GM23338 (cell line): ENCODE measurements at regions not wholly inside any gene's neighbourhood (a gene's known extent, or its start where the extent isn't known, plus 50 kb on each side); places are given as distances from the start of the nearest gene placed in this dataset.

ENCODE experiments used
- EZH2 ChIP-seq: fragments of 200-600 bp; sonication (generic); IDR thresholded peaks from one replicate; pipeline ENCODE4 v1.8.0; 2017; ENCODE audit warnings: antibody characterized with exemption, mild to moderate bottlenecking, low read depth; ENCODE audit not compliant: unreplicated experiment
- EZH2phosphoT487 ChIP-seq: fragments of 200-600 bp; sonication (generic); IDR thresholded peaks from one replicate; pipeline ENCODE4 v1.8.1; 2018; ENCODE audit warnings: antibody characterized with exemption; ENCODE audit not compliant: unreplicated experiment
- JUNB ChIP-seq: IDR thresholded peaks from one replicate; pipeline ENCODE4 v1.6.1; 2016; ENCODE audit warnings: antibody characterized with exemption; ENCODE audit not compliant: unreplicated experiment
- NANOG ChIP-seq: IDR thresholded peaks from 2 replicates; pipeline ENCODE4 v1.6.1; 2016; ENCODE audit warnings: antibody characterized with exemption, borderline replicate concordance
- POLR2AphosphoS5 ChIP-seq: IDR thresholded peaks from 2 replicates; pipeline ENCODE4 v1.6.1; 2016; ENCODE audit warnings: antibody characterized with exemption, low read depth
- STAT1 ChIP-seq: IDR thresholded peaks from one replicate; pipeline ENCODE4 v1.6.1; 2016; ENCODE audit warnings: antibody characterized with exemption; ENCODE audit not compliant: unreplicated experiment
- ZNF114 ChIP-seq: fragments of 250-450 bp; sonication (Bioruptor Pico); IDR thresholded peaks from 2 replicates; pipeline ENCODE4 v1.5.0; 2020; ENCODE audit warnings: mild to moderate bottlenecking, moderate library complexity
- TF ChIP-seq, protein P1 (sequence below), 2 experiments: fragments of 200-600 bp in 1 of 2; sonication (generic) in 1 of 2; conservative IDR thresholded peaks; 2 replicates each; pipeline versions ENCODE4 v1.5.1 to v1.6.1; 2016 to 2017; ENCODE audit warnings: antibody characterized with exemption in 2 of 2, low read depth in 2 of 2, mild to moderate bottlenecking in 2 of 2, moderate library complexity in 1 of 2
- TF ChIP-seq, protein P2 (sequence below): IDR thresholded peaks from 2 replicates; pipeline ENCODE4 v1.6.1; 2016; ENCODE audit warnings: antibody characterized with exemption
- TF ChIP-seq, protein P3 (sequence below): IDR thresholded peaks from one replicate; pipeline ENCODE4 v1.6.1; 2018; ENCODE audit warnings: antibody characterized with exemption; ENCODE audit not compliant: unreplicated experiment

DNA sequence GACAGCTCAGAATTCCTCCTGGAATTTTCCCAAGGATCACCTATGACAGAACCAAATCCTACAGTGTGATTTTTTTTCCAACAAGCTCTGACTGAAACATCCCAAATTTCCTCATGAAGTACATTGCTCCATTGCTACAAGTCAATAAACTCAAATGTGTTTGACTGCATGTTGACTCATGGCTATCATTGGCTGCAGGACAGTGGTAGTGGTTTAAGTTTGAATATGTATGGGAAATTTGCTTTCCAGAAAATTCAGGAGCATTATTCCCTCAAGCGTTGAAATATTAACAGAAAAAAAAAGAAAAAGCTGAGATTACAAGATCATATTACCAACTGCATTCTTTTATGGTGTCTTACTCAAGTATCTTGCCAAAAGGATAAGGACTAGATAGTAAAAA lies 402.8 kb upstream of the DSEL start:
- TF ChIP-seq, protein P1, sequence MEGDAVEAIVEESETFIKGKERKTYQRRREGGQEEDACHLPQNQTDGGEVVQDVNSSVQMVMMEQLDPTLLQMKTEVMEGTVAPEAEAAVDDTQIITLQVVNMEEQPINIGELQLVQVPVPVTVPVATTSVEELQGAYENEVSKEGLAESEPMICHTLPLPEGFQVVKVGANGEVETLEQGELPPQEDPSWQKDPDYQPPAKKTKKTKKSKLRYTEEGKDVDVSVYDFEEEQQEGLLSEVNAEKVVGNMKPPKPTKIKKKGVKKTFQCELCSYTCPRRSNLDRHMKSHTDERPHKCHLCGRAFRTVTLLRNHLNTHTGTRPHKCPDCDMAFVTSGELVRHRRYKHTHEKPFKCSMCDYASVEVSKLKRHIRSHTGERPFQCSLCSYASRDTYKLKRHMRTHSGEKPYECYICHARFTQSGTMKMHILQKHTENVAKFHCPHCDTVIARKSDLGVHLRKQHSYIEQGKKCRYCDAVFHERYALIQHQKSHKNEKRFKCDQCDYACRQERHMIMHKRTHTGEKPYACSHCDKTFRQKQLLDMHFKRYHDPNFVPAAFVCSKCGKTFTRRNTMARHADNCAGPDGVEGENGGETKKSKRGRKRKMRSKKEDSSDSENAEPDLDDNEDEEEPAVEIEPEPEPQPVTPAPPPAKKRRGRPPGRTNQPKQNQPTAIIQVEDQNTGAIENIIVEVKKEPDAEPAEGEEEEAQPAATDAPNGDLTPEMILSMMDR (conservative IDR thresholded peaks at IDR 0.05; ENCODE audit: low read depth in 2 of 2), result no peak
- TF ChIP-seq NANOG (no peak), EZH2 (no peak), STAT1 (no peak), ZNF114 (CRISPR knock-in tag) (no peak), POLR2AphosphoS5 (no peak), EZH2phosphoT487 (no peak), JUNB (no peak)
- TF ChIP-seq, protein P2, sequence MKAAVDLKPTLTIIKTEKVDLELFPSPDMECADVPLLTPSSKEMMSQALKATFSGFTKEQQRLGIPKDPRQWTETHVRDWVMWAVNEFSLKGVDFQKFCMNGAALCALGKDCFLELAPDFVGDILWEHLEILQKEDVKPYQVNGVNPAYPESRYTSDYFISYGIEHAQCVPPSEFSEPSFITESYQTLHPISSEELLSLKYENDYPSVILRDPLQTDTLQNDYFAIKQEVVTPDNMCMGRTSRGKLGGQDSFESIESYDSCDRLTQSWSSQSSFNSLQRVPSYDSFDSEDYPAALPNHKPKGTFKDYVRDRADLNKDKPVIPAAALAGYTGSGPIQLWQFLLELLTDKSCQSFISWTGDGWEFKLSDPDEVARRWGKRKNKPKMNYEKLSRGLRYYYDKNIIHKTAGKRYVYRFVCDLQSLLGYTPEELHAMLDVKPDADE, result no peak
- TF ChIP-seq, protein P3, sequence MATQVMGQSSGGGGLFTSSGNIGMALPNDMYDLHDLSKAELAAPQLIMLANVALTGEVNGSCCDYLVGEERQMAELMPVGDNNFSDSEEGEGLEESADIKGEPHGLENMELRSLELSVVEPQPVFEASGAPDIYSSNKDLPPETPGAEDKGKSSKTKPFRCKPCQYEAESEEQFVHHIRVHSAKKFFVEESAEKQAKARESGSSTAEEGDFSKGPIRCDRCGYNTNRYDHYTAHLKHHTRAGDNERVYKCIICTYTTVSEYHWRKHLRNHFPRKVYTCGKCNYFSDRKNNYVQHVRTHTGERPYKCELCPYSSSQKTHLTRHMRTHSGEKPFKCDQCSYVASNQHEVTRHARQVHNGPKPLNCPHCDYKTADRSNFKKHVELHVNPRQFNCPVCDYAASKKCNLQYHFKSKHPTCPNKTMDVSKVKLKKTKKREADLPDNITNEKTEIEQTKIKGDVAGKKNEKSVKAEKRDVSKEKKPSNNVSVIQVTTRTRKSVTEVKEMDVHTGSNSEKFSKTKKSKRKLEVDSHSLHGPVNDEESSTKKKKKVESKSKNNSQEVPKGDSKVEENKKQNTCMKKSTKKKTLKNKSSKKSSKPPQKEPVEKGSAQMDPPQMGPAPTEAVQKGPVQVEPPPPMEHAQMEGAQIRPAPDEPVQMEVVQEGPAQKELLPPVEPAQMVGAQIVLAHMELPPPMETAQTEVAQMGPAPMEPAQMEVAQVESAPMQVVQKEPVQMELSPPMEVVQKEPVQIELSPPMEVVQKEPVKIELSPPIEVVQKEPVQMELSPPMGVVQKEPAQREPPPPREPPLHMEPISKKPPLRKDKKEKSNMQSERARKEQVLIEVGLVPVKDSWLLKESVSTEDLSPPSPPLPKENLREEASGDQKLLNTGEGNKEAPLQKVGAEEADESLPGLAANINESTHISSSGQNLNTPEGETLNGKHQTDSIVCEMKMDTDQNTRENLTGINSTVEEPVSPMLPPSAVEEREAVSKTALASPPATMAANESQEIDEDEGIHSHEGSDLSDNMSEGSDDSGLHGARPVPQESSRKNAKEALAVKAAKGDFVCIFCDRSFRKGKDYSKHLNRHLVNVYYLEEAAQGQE, result no peak
